Neuronal stem cell (in vitro differentiated cells): ENCODE measurements at regions not wholly inside any gene's neighbourhood (a gene's known extent, or its start where the extent isn't known, plus 50 kb on each side); places are given as distances from the start of the nearest gene placed in this dataset.

Experiments
- DNase-seq: peaks from one replicate; pipeline ENCODE4 v3.0.0-alpha.2; 2013; ENCODE audit warnings: low spot score
- H2AFZ ChIP-seq: one replicate; pipeline ENCODE4 v1.6.1; 2013; ENCODE audit warnings: mild to moderate bottlenecking, low read length, inconsistent platforms
- H2AK5ac ChIP-seq: 2 replicates; pipeline ENCODE4 v1.6.1; 2013; ENCODE audit warnings: low read depth, mild to moderate bottlenecking, inconsistent platforms, low read length, moderate library complexity, mixed read lengths
- H2BK120ac ChIP-seq: 2 replicates; pipeline ENCODE4 v1.6.1; 2013; ENCODE audit warnings: low read depth, mild to moderate bottlenecking, inconsistent platforms, low read length, moderate library complexity, mixed read lengths
- H2BK12ac ChIP-seq: one replicate; pipeline ENCODE4 v1.6.1; 2013; ENCODE audit warnings: low read length, inconsistent platforms
- H2BK15ac ChIP-seq: 2 replicates; pipeline ENCODE4 v1.6.1; 2013; ENCODE audit warnings: mild to moderate bottlenecking, low read length, inconsistent platforms, mixed read lengths
- H2BK5ac ChIP-seq: one replicate; pipeline ENCODE4 v1.6.1; 2013; ENCODE audit warnings: inconsistent platforms, mild to moderate bottlenecking, low read length, moderate library complexity
- H3K14ac ChIP-seq: one replicate; pipeline ENCODE4 v1.6.1; 2013; ENCODE audit warnings: low read length, inconsistent platforms
- H3K18ac ChIP-seq: 2 replicates; pipeline ENCODE4 v1.6.1; 2013; ENCODE audit warnings: low read length, inconsistent platforms
- H3K23ac ChIP-seq: 2 replicates; pipeline ENCODE4 v1.6.1; 2013; ENCODE audit warnings: low read depth, mild to moderate bottlenecking, mixed read lengths, low read length, inconsistent platforms; ENCODE audit not compliant: poor library complexity
- H3K27ac ChIP-seq: replicated peaks from 3 replicates; pipeline ENCODE4 v1.5.1; 2013; ENCODE audit warnings: low read length, inconsistent platforms
- H3K27me3 ChIP-seq, 3 experiments: 2 replicates each; pipeline ENCODE4 v1.6.1; 2013; ENCODE audit warnings: low read length in 3 of 3, mild to moderate bottlenecking in 2 of 3, inconsistent platforms in 1 of 3, low read depth in 1 of 3, mixed read lengths in 1 of 3, moderate library complexity in 1 of 3; ENCODE audit not compliant: control insufficient read depth in 3 of 3, insufficient read depth in 3 of 3
- H3K36me3 ChIP-seq, 2 donors: replicated peaks in 1 of 2; 2 replicates each; pipeline ENCODE4 v1.6.1; 2013; ENCODE audit warnings: low read length in 2 of 2; ENCODE audit not compliant: control insufficient read depth in 2 of 2, insufficient read depth in 2 of 2
- H3K4ac ChIP-seq: 2 replicates; pipeline ENCODE4 v1.6.1; 2013; ENCODE audit warnings: inconsistent platforms, mild to moderate bottlenecking, low read length, moderate library complexity
- H3K4me1 ChIP-seq, 2 donors: 1 replicate in 1 of 2; 2 replicates in 1 of 2; pipeline ENCODE4 v1.6.1; 2013; ENCODE audit warnings: low read length in 2 of 2, low read depth in 1 of 2; ENCODE audit not compliant: control insufficient read depth in 2 of 2, insufficient read depth in 1 of 2
- H3K4me2 ChIP-seq: one replicate; pipeline ENCODE4 v1.6.1; 2013; ENCODE audit warnings: mild to moderate bottlenecking, low read length, inconsistent platforms; ENCODE audit not compliant: insufficient read depth, poor library complexity, severe bottlenecking
- H3K4me3 ChIP-seq, 2 donors: 2 replicates each; pipeline ENCODE4 v1.5.1; 2013; ENCODE audit warnings: low read length in 2 of 2, mild to moderate bottlenecking in 2 of 2, inconsistent platforms in 1 of 2, moderate library complexity in 1 of 2
- H3K79me1 ChIP-seq: one replicate; pipeline ENCODE4 v1.6.1; 2013; ENCODE audit warnings: low read depth, mild to moderate bottlenecking, inconsistent platforms, low read length, moderate library complexity
- H3K9ac ChIP-seq: one replicate; pipeline ENCODE4 v1.6.1; 2013; ENCODE audit warnings: mild to moderate bottlenecking, low read depth, low read length, inconsistent platforms; ENCODE audit not compliant: poor library complexity
- H3K9me3 ChIP-seq, 2 donors: replicated peaks in 1 of 2; 2 replicates each; pipeline versions ENCODE3 to v1.6.1; 2013; ENCODE audit warnings: low read length in 2 of 2, mild to moderate bottlenecking in 2 of 2, inconsistent platforms in 1 of 2, low read depth in 1 of 2, mixed read lengths in 1 of 2, moderate library complexity in 1 of 2; ENCODE audit not compliant: control insufficient read depth in 2 of 2, insufficient read depth in 1 of 2
- H4K8ac ChIP-seq: one replicate; pipeline ENCODE4 v1.6.1; 2013; ENCODE audit warnings: low read depth, mild to moderate bottlenecking, inconsistent platforms, low read length, moderate library complexity
- H4K91ac ChIP-seq: one replicate; pipeline ENCODE4 v1.6.1; 2013; ENCODE audit warnings: low read length, low read depth, mild to moderate bottlenecking, inconsistent platforms; ENCODE audit not compliant: poor library complexity
- WGBS, 2 donors: extraction: QIAGEN DNeasy Blood & Tissue Kit; methylation state at CpG; one replicate each; pipeline ENCODE4 v1.1.7; 2013; ENCODE audit warnings: missing lambda C conversion rate in 2 of 2, mixed read lengths in 1 of 2; ENCODE audit not compliant: insufficient read length in 2 of 2, insufficient replicate concordance in 1 of 2; ENCODE audit errors: extremely low coverage in 2 of 2; 5-methylcytosine and 5-hydroxymethylcytosine counted together

DNA sequence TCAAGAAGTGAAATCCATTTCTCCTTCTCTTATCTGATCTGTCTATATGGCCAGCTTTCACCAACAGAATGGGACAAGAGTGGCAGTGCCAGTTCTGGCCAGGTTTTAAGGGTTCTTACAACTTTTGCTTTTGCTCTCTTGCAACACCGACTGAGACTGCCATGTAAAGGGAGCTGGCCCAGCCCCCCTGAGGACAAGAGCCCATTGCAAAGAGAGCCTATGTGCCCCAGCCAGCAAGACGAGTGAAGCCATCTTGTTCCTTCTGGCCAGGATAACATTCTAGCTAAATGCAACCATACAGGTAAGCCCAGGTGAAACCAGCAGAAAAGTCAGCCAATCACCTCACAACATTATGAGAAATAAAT lies 101.0 kb upstream of the RND3 start:
- no peak overlapping the region for H2BK12ac ChIP-seq
- no peak overlapping the region for H2AK5ac ChIP-seq
- no peaks in the 10 kb centered on the region for H3K79me1 ChIP-seq
- H3K4me3 ChIP-seq: no peak overlapping the region
- H3K9me3 ChIP-seq: no peaks in the 10 kb centered on the region
- no peak overlapping the region for H3K14ac ChIP-seq
- no peak for DNase-seq
- H4K91ac ChIP-seq: no peak overlapping the region
- no peaks in the 10 kb centered on the region for H3K27me3 ChIP-seq
- H2AFZ ChIP-seq: no peak overlapping the region
- H3K36me3 ChIP-seq: no peaks in the 10 kb centered on the region
- H3K4me1 ChIP-seq: peaks cover 0 to 12% of the 10 kb centered on the region in 2 donors
- no peak overlapping the region for H3K4ac ChIP-seq
- H2BK15ac ChIP-seq: no peak overlapping the region
- H2BK120ac ChIP-seq: no peak overlapping the region
- H3K18ac ChIP-seq: peak overlapping the region; percentile 28
- WGBS, 2 donors: no CpG with 5 or more reads among the region's 2 CpGs
- H2BK5ac ChIP-seq: no peak overlapping the region
- H4K8ac ChIP-seq: no peak overlapping the region
- no peak overlapping the region for H3K9ac ChIP-seq
- no peak overlapping the region for H3K4me2 ChIP-seq
- H3K23ac ChIP-seq: no peak overlapping the region
- H3K27ac ChIP-seq: no peak overlapping the region

DNA sequence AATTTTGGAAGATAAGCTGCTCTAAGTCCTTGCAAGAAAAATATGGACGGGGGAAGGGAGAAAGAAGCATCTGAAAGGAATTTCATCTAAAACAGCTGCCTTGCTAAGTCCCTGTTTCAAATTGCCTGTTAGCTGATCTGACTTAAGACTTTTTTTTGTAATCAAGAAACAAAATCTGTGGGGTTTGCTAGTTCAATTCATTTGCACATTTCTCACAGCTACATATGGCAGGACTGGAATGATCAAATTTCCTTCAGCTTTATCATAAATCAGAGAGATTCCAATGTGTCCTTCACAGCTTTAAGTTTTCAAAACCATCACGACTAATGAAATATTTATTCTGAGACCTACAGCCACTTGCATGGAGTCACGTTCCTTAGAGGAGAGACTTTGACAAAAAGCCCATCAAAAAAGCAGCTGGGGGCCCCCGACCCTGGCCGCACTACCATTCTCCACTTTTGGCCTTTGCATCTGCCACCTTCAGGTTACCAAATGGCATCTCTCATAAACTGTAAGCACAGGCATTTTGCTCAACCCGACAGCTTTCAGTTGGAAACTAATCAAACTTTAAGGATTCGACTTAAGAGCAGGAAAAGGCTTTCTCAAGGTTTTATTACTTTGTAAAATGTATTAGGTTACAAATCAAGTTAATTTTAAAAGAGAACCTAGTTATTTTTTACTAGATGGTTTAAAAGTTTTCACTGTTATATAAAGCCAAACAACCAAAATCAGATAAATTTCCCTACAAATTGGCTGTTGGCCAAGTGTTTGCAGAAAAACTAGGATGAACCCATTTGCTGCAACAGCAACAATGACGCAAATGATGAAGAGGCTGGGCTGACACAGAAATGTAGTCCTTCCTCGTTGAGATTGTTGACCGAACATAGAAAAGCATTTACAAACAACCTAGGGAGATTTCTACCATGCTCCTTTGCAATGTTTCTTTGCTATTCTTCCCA lies 100.4 kb upstream of the RND3 start:
- Histone ChIP-seq H3K79me1 (no peaks in the 10 kb centered on the region), H3K18ac (no peak overlapping the region), H4K8ac (no peak overlapping the region), H2BK15ac (no peak overlapping the region), H3K9ac (no peak overlapping the region), H3K4me2 (no peak overlapping the region), H3K14ac (no peak overlapping the region), H3K4ac (no peak overlapping the region), H3K4me1 (peaks cover 0 to 12% of the 10 kb centered on the region in 2 donors), H2BK5ac (no peak overlapping the region), H2BK12ac (no peak overlapping the region), H3K36me3 (no peaks in the 10 kb centered on the region), H2AK5ac (no peak overlapping the region), H3K27me3 (no peaks in the 10 kb centered on the region), H2AFZ (peak overlapping the region; percentile 72), H2BK120ac (no peak overlapping the region), H3K23ac (no peak overlapping the region), H3K9me3 (no peaks in the 10 kb centered on the region), H3K4me3 (no peak overlapping the region), H3K27ac (no peak overlapping the region), H4K91ac (no peak overlapping the region)
- no CpG with 5 or more reads among the region's 10 CpGs for WGBS, 2 donors
- DNase-seq: no peak

DNA sequence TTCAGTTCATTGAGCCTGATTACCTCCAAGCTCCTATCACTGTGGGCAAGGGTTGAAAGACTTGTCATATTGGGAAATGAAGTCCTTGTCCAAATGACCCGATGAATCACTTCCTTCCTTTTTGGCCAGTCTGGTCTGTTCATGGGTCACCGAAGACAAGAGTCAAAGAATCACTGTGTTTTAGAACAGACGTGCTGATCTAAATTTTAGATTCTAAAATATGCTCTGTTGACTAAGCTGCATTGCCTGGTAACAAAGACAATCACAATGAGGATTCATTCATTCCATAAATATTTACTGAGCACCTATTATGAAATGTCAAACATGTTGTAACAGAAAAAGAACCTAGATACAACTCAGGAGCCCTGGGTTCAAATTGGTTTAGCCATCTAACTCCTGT lies 99.4 kb upstream of the RND3 start:
- Histone ChIP-seq H3K27me3 (no peaks in the 10 kb centered on the region), H3K79me1 (no peaks in the 10 kb centered on the region), H3K4me3 (no peak overlapping the region), H2BK15ac (no peak overlapping the region), H4K91ac (no peak overlapping the region), H4K8ac (no peak overlapping the region), H2BK5ac (no peak overlapping the region), H3K9ac (no peak overlapping the region), H3K4me1 (peaks cover 0 to 12% of the 10 kb centered on the region in 2 donors), H3K14ac (no peak overlapping the region), H3K18ac (no peak overlapping the region), H2BK12ac (no peak overlapping the region), H3K4me2 (no peak overlapping the region), H3K9me3 (no peaks in the 10 kb centered on the region), H3K23ac (no peak overlapping the region), H3K36me3 (no peaks in the 10 kb centered on the region), H2AFZ (peak overlapping the region; percentile 41), H2BK120ac (no peak overlapping the region), H3K4ac (no peak overlapping the region), H3K27ac (no peak overlapping the region), H2AK5ac (no peak overlapping the region)
- DNase-seq: no peak
- no CpG with 5 or more reads among the region's 3 CpGs for WGBS, 2 donors

DNA sequence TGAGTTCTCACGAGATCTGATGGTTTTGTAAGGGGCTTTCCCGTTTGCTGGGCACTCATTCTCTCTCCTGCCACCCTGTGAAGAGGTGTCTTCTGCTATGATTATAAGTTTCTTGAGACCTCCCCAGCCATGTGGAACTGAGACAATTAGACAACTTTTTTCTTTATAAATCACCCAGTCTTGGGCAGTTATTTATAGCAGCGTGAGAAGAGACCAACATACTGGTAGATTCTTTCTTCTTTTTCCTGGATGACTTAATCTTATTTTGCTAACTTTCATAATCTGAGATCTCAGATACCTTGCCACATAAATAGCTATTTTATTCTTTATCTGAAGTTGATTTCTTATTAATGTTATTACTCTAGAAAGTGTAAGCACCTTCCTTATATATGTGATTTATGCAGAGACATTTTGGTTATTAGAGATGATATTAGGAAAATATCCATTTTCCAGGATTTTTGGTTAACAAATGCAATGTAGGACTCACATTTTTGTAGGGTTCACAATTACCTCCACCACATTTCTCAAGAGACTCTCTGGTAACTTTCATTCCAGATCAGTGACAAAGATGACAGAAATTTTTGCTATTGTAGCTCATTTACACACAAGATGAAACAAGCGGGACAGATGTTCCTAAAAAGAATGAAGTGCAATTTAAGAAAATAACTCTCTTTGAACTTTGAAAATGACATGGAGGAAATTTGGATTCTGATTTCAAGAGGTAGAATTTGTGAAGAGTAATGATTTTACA lies 97.9 kb upstream of the RND3 start:
- Histone ChIP-seq H2BK12ac (no peak overlapping the region), H2BK120ac (no peak overlapping the region), H3K18ac (no peak overlapping the region), H3K9me3 (no peaks in the 10 kb centered on the region), H2BK15ac (no peak overlapping the region), H3K27me3 (no peaks in the 10 kb centered on the region), H3K4me3 (no peak overlapping the region), H4K91ac (no peak overlapping the region), H2AK5ac (no peak overlapping the region), H3K4ac (no peak overlapping the region), H3K79me1 (no peaks in the 10 kb centered on the region), H3K9ac (no peak overlapping the region), H3K36me3 (no peaks in the 10 kb centered on the region), H3K4me2 (no peak overlapping the region), H3K14ac (no peak overlapping the region), H3K27ac (no peak overlapping the region), H3K23ac (no peak overlapping the region), H2AFZ (no peak overlapping the region), H3K4me1 (peaks cover 0 to 12% of the 10 kb centered on the region in 2 donors), H4K8ac (no peak overlapping the region), H2BK5ac (no peak overlapping the region)
- no CpG with 5 or more reads among the region's 4 CpGs for WGBS, 2 donors
- no peak for DNase-seq
